MM.1S (cell line): ENCODE measurements at regions not wholly inside any gene's neighbourhood (a gene's known extent, or its start where the extent isn't known, plus 50 kb on each side); places are given as distances from the start of the nearest gene placed in this dataset.

Experiments
- CTCF ChIP-seq: fragments of 300-600 bp; sonication (generic); IDR thresholded peaks from 2 replicates; pipeline ENCODE4 v1.5.1; 2016; ENCODE audit warnings: antibody characterized with exemption, low read length, mixed read lengths
- EZH2 ChIP-seq: fragments of 300-600 bp; sonication (generic); optimal IDR thresholded peaks from 2 replicates; pipeline ENCODE3; 2017; ENCODE audit warnings: low read depth, mild to moderate bottlenecking, antibody characterized with exemption, low read length, mixed read lengths
- EZH2phosphoT487 ChIP-seq: fragments of 300-600 bp; sonication (generic); IDR thresholded peaks from 2 replicates; pipeline ENCODE4 v1.6.1; 2018; ENCODE audit warnings: antibody characterized with exemption, low read length

GRCh38 chr6:159461266-159461665 is 231.8 kb downstream of the SOD2 start:
- no peak for TF ChIP-seq CTCF
- no peak for TF ChIP-seq EZH2
- no peak for TF ChIP-seq EZH2phosphoT487
